Right lobe of liver (tissue), 6 donors: ENCODE measurements at regions not wholly inside any gene's neighbourhood (a gene's known extent, or its start where the extent isn't known, plus 50 kb on each side); places are given as distances from the start of the nearest gene placed in this dataset.
A peak's percentile ranks its signal among the peaks of the same experiment; 100 is the strongest.

Source experiments
- ATAC-seq, 4 donors: fragments of 200-7000 bp; cut with Tn5 transposase; one replicate each; pipeline ENCODE4 v1.9.1; 2020; ENCODE audit warnings: mild to moderate bottlenecking in 4 of 4, moderate library complexity in 4 of 4
- DNase-seq, 3 donors: peaks; one replicate each; pipeline ENCODE4 v3.0.0-alpha.2; 2020
- H3K27ac ChIP-seq, 3 donors: fragments of 200-600 bp; one replicate each; pipeline ENCODE4 v1.8.0; 2022
- H3K27me3 ChIP-seq, 2 donors: fragments of 200-600 bp; one replicate each; pipeline ENCODE4 v1.8.0; 2022
- H3K36me3 ChIP-seq, 4 donors: fragments of 200-600 bp; sonication (generic) in 1 of 4; one replicate each; pipeline versions ENCODE4 v1.5.1 to v1.8.0; 2017 to 2022; ENCODE audit warnings: control low read depth in 1 of 4
- H3K4me1 ChIP-seq, 4 donors: fragments of 200-600 bp; sonication (generic) in 1 of 4; one replicate each; pipeline versions ENCODE4 v1.5.1 to v1.8.0; 2017 to 2022; ENCODE audit warnings: control low read depth in 1 of 4
- H3K4me3 ChIP-seq, 3 donors: fragments of 200-600 bp; one replicate each; pipeline ENCODE4 v1.8.0; 2022
- H3K9me3 ChIP-seq, 4 donors: fragments of 200-600 bp; sonication (generic) in 1 of 4; one replicate each; pipeline versions ENCODE4 v1.5.1 to v1.8.0; 2017 to 2022; ENCODE audit warnings: control low read depth in 1 of 4
- CTCF ChIP-seq, 4 donors: fragments of 200-600 bp in 3 of 4; fragments of 450-650 bp in 1 of 4; IDR thresholded peaks; one replicate each; pipeline versions ENCODE4 v1.5.1 to v1.8.0; 2016 to 2022; ENCODE audit warnings: antibody characterized with exemption in 4 of 4, mild to moderate bottlenecking in 2 of 4
- POLR2A ChIP-seq: fragments of 450-650 bp; IDR thresholded peaks from one replicate; pipeline ENCODE4 v1.6.1; 2017; ENCODE audit warnings: antibody characterized with exemption, mild to moderate bottlenecking
- WGBS: methylation state at CpG from one replicate; pipeline ENCODE4 v1.1.6; 2018; ENCODE audit warnings: low coverage, low lambda C conversion rate; ENCODE audit not compliant: insufficient coverage; ENCODE audit errors: missing lambda C conversion rate; 5-methylcytosine and 5-hydroxymethylcytosine counted together
- intact Hi-C, 2 donors: fragments of 100-400 bp; cut with DNase I; formaldehyde crosslinking; loops; one replicate each; pipeline versions ENCODE4 v1.11.2 to v1.14.1; 2022
- donor health status: DM: no; HTN: yes; CAD: no.
- donor health status: DM: no; HTN: no; CAD: no.
- donor health status: DM: no; HTN: no; CAD: no.
- donor health status: DM: no; HTN: yes; CAD: no.
- donor health status: DM: no; HTN: yes; CAD: no.

GRCh38 chr22:19574247-19574646 lies 50.0 kb upstream of the CLDN5 start:
- H3K27me3 ChIP-seq = no peaks in the 10 kb centered on the region
- 62% methylated on average over 4 of the region's 4 CpGs for WGBS
- no peak overlapping the region for H3K4me3 ChIP-seq
- H3K27ac ChIP-seq = no peak overlapping the region
- H3K4me1 ChIP-seq = no peaks in the 10 kb centered on the region
- ATAC-seq = no peak
- no peaks in the 10 kb centered on the region for H3K36me3 ChIP-seq
- no peaks in the 10 kb centered on the region for H3K9me3 ChIP-seq
- TF ChIP-seq POLR2A (no peak), CTCF (IDR thresholded peaks at IDR 0.05) (no peak)
- intact Hi-C loops = no loop called here
- DNase-seq = no peak

GRCh38 chr22:19576460-19577421 lies 52.5 kb upstream of the CLDN5 start:
- Histone ChIP-seq H3K27me3 (no peaks in the 10 kb centered on the region), H3K4me1 (no peaks in the 10 kb centered on the region), H3K4me3 (no peak overlapping the region), H3K36me3 (no peaks in the 10 kb centered on the region), H3K9me3 (no peaks in the 10 kb centered on the region), H3K27ac (no peak overlapping the region)
- WGBS = 51% methylated on average over 9 of the region's 16 CpGs
- ATAC-seq (peak; percentile 43 to 74 (median 58)), DNase-seq (no peak)
- intact Hi-C loops = no loop called here
- no peak for TF ChIP-seq POLR2A
- no peak for TF ChIP-seq CTCF (IDR thresholded peaks at IDR 0.05)

- DNase-seq = no peak
These were observed 53.3 kb upstream of the CLDN5 start for GRCh38 chr22:19577422-19577966.

More at GRCh38 chr22:19577422-19577966, 53.3 kb upstream of the CLDN5 start:
- ATAC-seq = no peak
- TF ChIP-seq POLR2A (no peak), CTCF (IDR thresholded peaks at IDR 0.05) (no peak)
- no peak overlapping the region for H3K4me3 ChIP-seq
- no peaks in the 10 kb centered on the region for H3K4me1 ChIP-seq
- intact Hi-C loops = no loop called here
- no peaks in the 10 kb centered on the region for H3K36me3 ChIP-seq
- H3K27ac ChIP-seq = no peak overlapping the region
- H3K27me3 ChIP-seq = no peaks in the 10 kb centered on the region
- no peaks in the 10 kb centered on the region for H3K9me3 ChIP-seq
- WGBS = 82% methylated on average over 7 of the region's 10 CpGs
